ENCODE measurements at regions not wholly inside any gene's neighbourhood (a gene's known extent, or its start where the extent isn't known, plus 50 kb on each side); places are given as distances from the start of the nearest gene placed in this dataset.

- no peak for TF ChIP-seq ZBTB7A (IDR thresholded peaks at IDR 0.05; ENCODE audit: low read depth)
- no peak for TF ChIP-seq YY1 (IDR thresholded peaks at IDR 0.05; ENCODE audit: low read depth)
- TF ChIP-seq TAF1 (IDR thresholded peaks at IDR 0.05; ENCODE audit: low read depth) = no peak
- TF ChIP-seq FOXM1 (IDR thresholded peaks at IDR 0.05; ENCODE audit: borderline replicate concordance, low read depth) = no peak
- no peak for TF ChIP-seq TCF12 (IDR thresholded peaks at IDR 0.05; ENCODE audit: low read depth)
These were observed 376.3 kb upstream of the SALL1 start for GRCh38 chr16:51527349-51527748.

GRCh38 chr16:51526621-51527020 lies 375.6 kb upstream of the SALL1 start:
- TF ChIP-seq, protein P1, sequence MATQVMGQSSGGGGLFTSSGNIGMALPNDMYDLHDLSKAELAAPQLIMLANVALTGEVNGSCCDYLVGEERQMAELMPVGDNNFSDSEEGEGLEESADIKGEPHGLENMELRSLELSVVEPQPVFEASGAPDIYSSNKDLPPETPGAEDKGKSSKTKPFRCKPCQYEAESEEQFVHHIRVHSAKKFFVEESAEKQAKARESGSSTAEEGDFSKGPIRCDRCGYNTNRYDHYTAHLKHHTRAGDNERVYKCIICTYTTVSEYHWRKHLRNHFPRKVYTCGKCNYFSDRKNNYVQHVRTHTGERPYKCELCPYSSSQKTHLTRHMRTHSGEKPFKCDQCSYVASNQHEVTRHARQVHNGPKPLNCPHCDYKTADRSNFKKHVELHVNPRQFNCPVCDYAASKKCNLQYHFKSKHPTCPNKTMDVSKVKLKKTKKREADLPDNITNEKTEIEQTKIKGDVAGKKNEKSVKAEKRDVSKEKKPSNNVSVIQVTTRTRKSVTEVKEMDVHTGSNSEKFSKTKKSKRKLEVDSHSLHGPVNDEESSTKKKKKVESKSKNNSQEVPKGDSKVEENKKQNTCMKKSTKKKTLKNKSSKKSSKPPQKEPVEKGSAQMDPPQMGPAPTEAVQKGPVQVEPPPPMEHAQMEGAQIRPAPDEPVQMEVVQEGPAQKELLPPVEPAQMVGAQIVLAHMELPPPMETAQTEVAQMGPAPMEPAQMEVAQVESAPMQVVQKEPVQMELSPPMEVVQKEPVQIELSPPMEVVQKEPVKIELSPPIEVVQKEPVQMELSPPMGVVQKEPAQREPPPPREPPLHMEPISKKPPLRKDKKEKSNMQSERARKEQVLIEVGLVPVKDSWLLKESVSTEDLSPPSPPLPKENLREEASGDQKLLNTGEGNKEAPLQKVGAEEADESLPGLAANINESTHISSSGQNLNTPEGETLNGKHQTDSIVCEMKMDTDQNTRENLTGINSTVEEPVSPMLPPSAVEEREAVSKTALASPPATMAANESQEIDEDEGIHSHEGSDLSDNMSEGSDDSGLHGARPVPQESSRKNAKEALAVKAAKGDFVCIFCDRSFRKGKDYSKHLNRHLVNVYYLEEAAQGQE (IDR thresholded peaks at IDR 0.05; ENCODE audit: low read depth) = no peak
- no peak for TF ChIP-seq CREB1 (IDR thresholded peaks at IDR 0.05; ENCODE audit: low read depth)
- TF ChIP-seq ZBTB7A (IDR thresholded peaks at IDR 0.05; ENCODE audit: low read depth) = no peak
- no peak for TF ChIP-seq NFIC (IDR thresholded peaks at IDR 0.05)
- TF ChIP-seq TCF12 (IDR thresholded peaks at IDR 0.05; ENCODE audit: low read depth) = no peak
- TF ChIP-seq TEAD4 (IDR thresholded peaks at IDR 0.05) = no peak
- no peak for TF ChIP-seq TAF1 (IDR thresholded peaks at IDR 0.05; ENCODE audit: low read depth)
- no peak for TF ChIP-seq CEBPB (IDR thresholded peaks at IDR 0.05)
- no peak for TF ChIP-seq EGR1 (IDR thresholded peaks at IDR 0.05)
- no peak for TF ChIP-seq EP300 (IDR thresholded peaks at IDR 0.05; ENCODE audit: borderline replicate concordance)
- TF ChIP-seq YY1 (IDR thresholded peaks at IDR 0.05; ENCODE audit: low read depth) = no peak
- TF ChIP-seq, protein P2, sequence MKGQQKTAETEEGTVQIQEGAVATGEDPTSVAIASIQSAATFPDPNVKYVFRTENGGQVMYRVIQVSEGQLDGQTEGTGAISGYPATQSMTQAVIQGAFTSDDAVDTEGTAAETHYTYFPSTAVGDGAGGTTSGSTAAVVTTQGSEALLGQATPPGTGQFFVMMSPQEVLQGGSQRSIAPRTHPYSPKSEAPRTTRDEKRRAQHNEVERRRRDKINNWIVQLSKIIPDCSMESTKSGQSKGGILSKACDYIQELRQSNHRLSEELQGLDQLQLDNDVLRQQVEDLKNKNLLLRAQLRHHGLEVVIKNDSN (IDR thresholded peaks at IDR 0.05) = no peak
- TF ChIP-seq RAD21 (IDR thresholded peaks at IDR 0.05; ENCODE audit: low read depth) = no peak
- TF ChIP-seq MAX (IDR thresholded peaks at IDR 0.05) = no peak

- no peak for TF ChIP-seq TCF12 (IDR thresholded peaks at IDR 0.05; ENCODE audit: low read depth)
- no peak for TF ChIP-seq CEBPB (IDR thresholded peaks at IDR 0.05)
- TF ChIP-seq MAX (IDR thresholded peaks at IDR 0.05) = no peak
- TF ChIP-seq TAF1 (IDR thresholded peaks at IDR 0.05; ENCODE audit: low read depth) = no peak
These were observed 373.7 kb upstream of the SALL1 start for GRCh38 chr16:51524555-51525373.

- TF ChIP-seq RAD21 (IDR thresholded peaks at IDR 0.05; ENCODE audit: low read depth) = no peak
- no peak for TF ChIP-seq CREB1 (IDR thresholded peaks at IDR 0.05; ENCODE audit: low read depth)
- no peak for TF ChIP-seq TAF1 (IDR thresholded peaks at IDR 0.05; ENCODE audit: low read depth)
These were observed 373.0 kb upstream of the SALL1 start for GRCh38 chr16:51524070-51524469.

GRCh38 chr16:51523400-51523799 lies 372.3 kb upstream of the SALL1 start:
- TF ChIP-seq TCF12 (IDR thresholded peaks at IDR 0.05; ENCODE audit: low read depth) (no peak), TAF1 (IDR thresholded peaks at IDR 0.05; ENCODE audit: low read depth) (no peak), TEAD4 (IDR thresholded peaks at IDR 0.05) (no peak), EP300 (IDR thresholded peaks at IDR 0.05; ENCODE audit: borderline replicate concordance) (no peak), RAD21 (IDR thresholded peaks at IDR 0.05; ENCODE audit: low read depth) (no peak), YY1 (IDR thresholded peaks at IDR 0.05; ENCODE audit: low read depth) (no peak), CREB1 (IDR thresholded peaks at IDR 0.05; ENCODE audit: low read depth) (no peak), FOXM1 (IDR thresholded peaks at IDR 0.05; ENCODE audit: borderline replicate concordance, low read depth) (no peak), ZBTB7A (IDR thresholded peaks at IDR 0.05; ENCODE audit: low read depth) (no peak), NFIC (IDR thresholded peaks at IDR 0.05) (no peak), CEBPB (IDR thresholded peaks at IDR 0.05) (no peak), MAX (IDR thresholded peaks at IDR 0.05) (no peak), EGR1 (IDR thresholded peaks at IDR 0.05) (no peak)
- TF ChIP-seq, protein P2 (IDR thresholded peaks at IDR 0.05) = no peak
- TF ChIP-seq, protein P1 (IDR thresholded peaks at IDR 0.05; ENCODE audit: low read depth) = no peak

DNA sequence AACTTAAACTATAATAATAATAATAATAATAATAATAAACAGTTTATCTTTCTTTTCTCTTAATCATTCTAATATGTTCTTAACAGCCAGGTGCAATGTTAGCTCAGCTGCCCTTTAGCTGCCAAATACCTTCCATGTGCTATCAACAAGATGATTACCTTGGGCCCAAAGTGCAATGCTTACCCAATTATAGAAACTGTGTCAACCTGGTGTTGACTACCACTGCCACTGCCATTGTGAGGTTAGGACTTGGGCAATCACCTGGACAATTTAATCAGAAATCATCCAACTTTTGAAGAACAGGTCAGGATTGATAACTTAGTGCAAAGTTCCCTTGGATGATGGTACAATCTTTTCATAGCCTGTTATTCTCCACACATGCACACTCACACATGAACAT lies 371.8 kb upstream of the SALL1 start:
- TF ChIP-seq, protein P1 (IDR thresholded peaks at IDR 0.05; ENCODE audit: low read depth) = no peak
- TF ChIP-seq ZBTB7A (IDR thresholded peaks at IDR 0.05; ENCODE audit: low read depth) (no peak), NFIC (IDR thresholded peaks at IDR 0.05) (no peak), TCF12 (IDR thresholded peaks at IDR 0.05; ENCODE audit: low read depth) (no peak), MAX (IDR thresholded peaks at IDR 0.05) (no peak), TEAD4 (IDR thresholded peaks at IDR 0.05) (no peak)
